DMS 273 treated with DMSO at 0.1 percent for 48 hours (cell line): ENCODE measurements at regions not wholly inside any gene's neighbourhood (a gene's known extent, or its start where the extent isn't known, plus 50 kb on each side); places are given as distances from the start of the nearest gene placed in this dataset.

Experiments used
- DNase-seq: peaks from one replicate; lab custom pipeline; 2025; lab: John Stamatoyannopoulos, UW

- no peak for DNase-seq
Observed at GRCh38 chrX:11059933-11060332, 51.2 kb upstream of the HCCS start.
